H9 (cell line): ENCODE measurements at regions not wholly inside any gene's neighbourhood (a gene's known extent, or its start where the extent isn't known, plus 50 kb on each side); places are given as distances from the start of the nearest gene placed in this dataset.
"Not testable (repeated sequence)": the region's sequence is repeated elsewhere in the genome, so short reads cannot be mapped to it uniquely, and the experiment has no call there.

Source experiments
- DNase-seq: peaks from one replicate; pipeline ENCODE4 v3.0.0-alpha.2; 2017
- H2AFZ ChIP-seq: one replicate; pipeline ENCODE4 v1.6.1; 2013; ENCODE audit warnings: mild to moderate bottlenecking, low read length, control low read depth, moderate library complexity
- H2AK5ac ChIP-seq: 2 replicates; pipeline ENCODE4 v1.6.1; 2013; ENCODE audit warnings: low read length, control low read depth, mixed read lengths; ENCODE audit not compliant: insufficient read length
- H2BK120ac ChIP-seq: one replicate; pipeline ENCODE4 v1.6.1; 2013; ENCODE audit warnings: low read depth, mild to moderate bottlenecking, low read length, control low read depth, inconsistent platforms; ENCODE audit not compliant: poor library complexity, severe bottlenecking
- H2BK12ac ChIP-seq: 2 replicates; pipeline ENCODE4 v1.6.1; 2013; ENCODE audit warnings: low read length, control low read depth, mixed read lengths, low read depth; ENCODE audit not compliant: insufficient read length
- H2BK15ac ChIP-seq: 2 replicates; pipeline ENCODE4 v1.6.1; 2013; ENCODE audit warnings: low read depth, low read length, control low read depth
- H2BK20ac ChIP-seq: one replicate; pipeline ENCODE4 v1.6.1; 2013; ENCODE audit warnings: low read depth, mild to moderate bottlenecking, low read length, control low read depth, inconsistent platforms; ENCODE audit not compliant: poor library complexity, severe bottlenecking
- H2BK5ac ChIP-seq: 2 replicates; pipeline ENCODE4 v1.6.1; 2013; ENCODE audit warnings: low read length, control low read depth, mixed read lengths; ENCODE audit not compliant: insufficient read length
- H3K14ac ChIP-seq: 2 replicates; pipeline ENCODE4 v1.6.1; 2013; ENCODE audit warnings: low read length, control low read depth; ENCODE audit not compliant: insufficient read depth
- H3K18ac ChIP-seq: 2 replicates; pipeline ENCODE4 v1.6.1; 2013; ENCODE audit warnings: low read depth, mild to moderate bottlenecking, mixed read lengths, low read length, control low read depth; ENCODE audit not compliant: insufficient read length
- H3K23ac ChIP-seq: 2 replicates; pipeline ENCODE4 v1.6.1; 2013; ENCODE audit warnings: low read length, control low read depth, mixed read lengths, low read depth; ENCODE audit not compliant: insufficient read length
- H3K23me2 ChIP-seq: 2 replicates; pipeline ENCODE4 v1.6.1; 2013; ENCODE audit warnings: low read depth, mild to moderate bottlenecking, mixed read lengths, low read length, control low read depth; ENCODE audit not compliant: insufficient read length, poor library complexity, severe bottlenecking
- H3K27ac ChIP-seq: 2 replicates; pipeline ENCODE4 v1.5.1; 2013; ENCODE audit warnings: low read length, control low read depth, mixed read lengths, low read depth; ENCODE audit not compliant: insufficient read length
- H3K27me3 ChIP-seq: 2 replicates; pipeline ENCODE4 v1.6.1; 2013; ENCODE audit warnings: low read length, control low read depth, inconsistent platforms; ENCODE audit not compliant: insufficient read depth
- H3K4ac ChIP-seq: 2 replicates; pipeline ENCODE4 v1.6.1; 2013; ENCODE audit warnings: low read depth, mild to moderate bottlenecking, control low read depth, inconsistent platforms, low read length, moderate library complexity
- H3K4me1 ChIP-seq: 2 replicates; pipeline ENCODE4 v1.6.1; 2013; ENCODE audit warnings: low read length, control low read depth, inconsistent platforms; ENCODE audit not compliant: insufficient read depth
- H3K4me2 ChIP-seq: 2 replicates; pipeline ENCODE4 v1.6.1; 2013; ENCODE audit warnings: low read length, control low read depth, mixed read lengths; ENCODE audit not compliant: insufficient read length, insufficient read depth
- H3K56ac ChIP-seq: 2 replicates; pipeline ENCODE4 v1.6.1; 2013; ENCODE audit warnings: low read depth, mild to moderate bottlenecking, mixed read lengths, low read length, control low read depth; ENCODE audit not compliant: insufficient read length
- H3K79me1 ChIP-seq: 2 replicates; pipeline ENCODE4 v1.6.1; 2013; ENCODE audit warnings: low read depth, mild to moderate bottlenecking, moderate library complexity, low read length, control low read depth, inconsistent platforms; ENCODE audit not compliant: insufficient read depth, poor library complexity, severe bottlenecking
- H3K79me2 ChIP-seq: 2 replicates; pipeline ENCODE4 v1.6.1; 2013; ENCODE audit warnings: low read length, control low read depth, inconsistent platforms; ENCODE audit not compliant: insufficient read depth
- H3K9ac ChIP-seq: 2 replicates; pipeline ENCODE4 v1.6.1; 2013; ENCODE audit warnings: low read length, control low read depth, mixed read lengths; ENCODE audit not compliant: insufficient read length; ENCODE audit errors: extremely low read depth
- H3K9me3 ChIP-seq: one replicate; pipeline ENCODE4 v1.6.1; 2013; ENCODE audit warnings: low read depth, low read length, inconsistent platforms; ENCODE audit not compliant: control insufficient read depth
- H3T11ph ChIP-seq: one replicate; pipeline ENCODE4 v1.6.1; 2013; ENCODE audit warnings: mild to moderate bottlenecking, low read length, control low read depth, inconsistent platforms
- H4K20me1 ChIP-seq: one replicate; pipeline ENCODE4 v1.6.1; 2013; ENCODE audit not compliant: control insufficient read depth, insufficient read length, insufficient read depth
- H4K5ac ChIP-seq: 2 replicates; pipeline ENCODE4 v1.6.1; 2013; ENCODE audit warnings: low read depth, mild to moderate bottlenecking, mixed read lengths, low read length, control low read depth; ENCODE audit not compliant: insufficient read length
- H4K8ac ChIP-seq: replicated peaks from 2 replicates; pipeline ENCODE4 v1.6.1; 2013; ENCODE audit warnings: low read length, control low read depth, mixed read lengths, low read depth; ENCODE audit not compliant: insufficient read length
- H4K91ac ChIP-seq: 2 replicates; pipeline ENCODE4 v1.6.1; 2013; ENCODE audit warnings: low read depth, mild to moderate bottlenecking, moderate library complexity, mixed read lengths, low read length, control low read depth; ENCODE audit not compliant: insufficient read length
- H3K27ac Mint-ChIP-seq, 3 experiments: 2 replicates in 2 of 3; 3 replicates in 1 of 3; pipeline ENCODE4 v1.8.0; 2020 to 2021; ENCODE audit warnings: mixed read lengths in 3 of 3, mild to moderate bottlenecking in 1 of 3, moderate library complexity in 1 of 3
- H3K27me3 Mint-ChIP-seq: 2 replicates; pipeline ENCODE4 v1.8.0; 2021; ENCODE audit warnings: low read depth, mild to moderate bottlenecking, moderate library complexity, mixed read lengths
- H3K36me3 Mint-ChIP-seq, 3 experiments: 2 replicates in 2 of 3; 3 replicates in 1 of 3; pipeline ENCODE4 v1.8.0; 2020 to 2021; ENCODE audit warnings: low read depth in 3 of 3, mixed read lengths in 3 of 3; ENCODE audit not compliant: insufficient read depth in 1 of 3
- H3K4me1 Mint-ChIP-seq, 2 experiments: 2 replicates each; pipeline ENCODE4 v1.8.0; 2020; ENCODE audit warnings: mixed read lengths in 2 of 2
- H3K4me3 Mint-ChIP-seq, 2 experiments: 2 replicates in 1 of 2; 3 replicates in 1 of 2; pipeline ENCODE4 v1.8.0; 2020 to 2021; ENCODE audit warnings: mild to moderate bottlenecking in 2 of 2, mixed read lengths in 2 of 2, moderate library complexity in 1 of 2
- H3K9me3 Mint-ChIP-seq, 2 experiments: 2 replicates in 1 of 2; 3 replicates in 1 of 2; pipeline ENCODE4 v1.8.0; 2020; ENCODE audit warnings: mild to moderate bottlenecking in 2 of 2, mixed read lengths in 2 of 2, moderate library complexity in 1 of 2
- WGBS: extraction: QIAGEN DNeasy Blood & Tissue Kit; methylation state at CpG from one replicate; pipeline ENCODE4 v1.1.7; 2013; ENCODE audit warnings: missing lambda C conversion rate, low lambda C conversion rate, mixed read lengths; ENCODE audit not compliant: insufficient read length; ENCODE audit errors: extremely low coverage; 5-methylcytosine and 5-hydroxymethylcytosine counted together

- not testable (repeated sequence) for H3K14ac ChIP-seq, H3K4me2 ChIP-seq, H4K8ac ChIP-seq, H3K23ac ChIP-seq, H3K4ac ChIP-seq, H4K5ac ChIP-seq, H2BK15ac ChIP-seq, H2BK5ac ChIP-seq, H3K27ac ChIP-seq, H3K9ac ChIP-seq, H2BK12ac ChIP-seq, H2AK5ac ChIP-seq, H2AFZ ChIP-seq, H3K4me1 ChIP-seq, H3K4me3 Mint-ChIP-seq, H3K79me2 ChIP-seq, H3K27ac Mint-ChIP-seq, H3K56ac ChIP-seq, H3K18ac ChIP-seq, H3K79me1 ChIP-seq, H4K91ac ChIP-seq, H2BK20ac ChIP-seq, H2BK120ac ChIP-seq, H4K20me1 ChIP-seq, H3K27me3 Mint-ChIP-seq, DNase-seq, H3K36me3 Mint-ChIP-seq, H3K4me1 Mint-ChIP-seq, H3K23me2 ChIP-seq, H3K27me3 ChIP-seq, H3T11ph ChIP-seq
- no CpG with 5 or more reads among the region's 29 CpGs for WGBS
- H3K9me3 ChIP-seq: peaks cover 16% of the 10 kb centered on the region
- H3K9me3 Mint-ChIP-seq: peaks cover 43 to 52% of the 10 kb centered on the region in 2 experiments
Measured at GRCh38 chr11:48900801-48901181, 82.9 kb downstream of the TRIM51G start.
